Panc1 (cell line): ENCODE measurements at regions not wholly inside any gene's neighbourhood (a gene's known extent, or its start where the extent isn't known, plus 50 kb on each side); places are given as distances from the start of the nearest gene placed in this dataset.

Source experiments
- POLR2AphosphoS5 ChIP-seq: IDR thresholded peaks from 2 replicates; pipeline ENCODE4 v1.6.1; 2012; ENCODE audit warnings: mild to moderate bottlenecking, low read depth, low read length, moderate library complexity
- SIN3A ChIP-seq: IDR thresholded peaks from 2 replicates; pipeline ENCODE4 v1.6.1; 2012; ENCODE audit warnings: low read depth, mild to moderate bottlenecking, low read length, moderate library complexity, borderline replicate concordance; ENCODE audit not compliant: insufficient read depth
- TCF7L2 ChIP-seq: IDR thresholded peaks from 2 replicates; pipeline ENCODE4 v1.6.1; 2011; ENCODE audit warnings: mild to moderate bottlenecking, low read depth, low read length, inconsistent platforms
- TF ChIP-seq, protein P1 (sequence below): fragments of 450-650 bp; IDR thresholded peaks from 2 replicates; pipeline ENCODE4 v1.5.1; 2017; ENCODE audit warnings: mild to moderate bottlenecking
- TF ChIP-seq, protein P2 (sequence below), 2 experiments: IDR thresholded peaks; 2 replicates each; pipeline ENCODE4 v1.6.1; 2011 to 2012; ENCODE audit warnings: low read depth in 2 of 2, control low read depth in 1 of 2, low read length in 1 of 2, mild to moderate bottlenecking in 1 of 2, moderate library complexity in 1 of 2; ENCODE audit not compliant: insufficient read depth in 1 of 2

DNA sequence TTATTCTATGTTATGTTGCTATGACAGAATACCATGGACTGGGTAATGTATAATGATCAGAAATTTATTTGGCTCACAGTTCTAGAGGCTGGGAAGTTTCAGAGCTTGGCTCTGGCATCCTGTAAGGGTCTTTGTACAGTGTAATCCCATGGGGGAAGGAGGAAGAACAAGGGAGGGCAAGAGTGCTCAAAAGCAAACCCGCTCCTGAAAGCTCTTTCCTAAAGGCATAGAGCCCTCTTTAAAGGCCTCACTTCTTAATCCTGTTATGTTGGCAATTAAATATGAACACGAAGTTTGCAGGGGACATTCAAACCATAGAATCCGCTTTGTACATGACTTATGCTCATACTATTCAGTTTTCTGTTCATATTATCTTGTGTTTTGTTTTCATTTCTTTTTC is 191.3 kb upstream of the CTSO start:
- TF ChIP-seq SIN3A (no peak), POLR2AphosphoS5 (no peak), TCF7L2 (no peak)
- TF ChIP-seq, protein P1, sequence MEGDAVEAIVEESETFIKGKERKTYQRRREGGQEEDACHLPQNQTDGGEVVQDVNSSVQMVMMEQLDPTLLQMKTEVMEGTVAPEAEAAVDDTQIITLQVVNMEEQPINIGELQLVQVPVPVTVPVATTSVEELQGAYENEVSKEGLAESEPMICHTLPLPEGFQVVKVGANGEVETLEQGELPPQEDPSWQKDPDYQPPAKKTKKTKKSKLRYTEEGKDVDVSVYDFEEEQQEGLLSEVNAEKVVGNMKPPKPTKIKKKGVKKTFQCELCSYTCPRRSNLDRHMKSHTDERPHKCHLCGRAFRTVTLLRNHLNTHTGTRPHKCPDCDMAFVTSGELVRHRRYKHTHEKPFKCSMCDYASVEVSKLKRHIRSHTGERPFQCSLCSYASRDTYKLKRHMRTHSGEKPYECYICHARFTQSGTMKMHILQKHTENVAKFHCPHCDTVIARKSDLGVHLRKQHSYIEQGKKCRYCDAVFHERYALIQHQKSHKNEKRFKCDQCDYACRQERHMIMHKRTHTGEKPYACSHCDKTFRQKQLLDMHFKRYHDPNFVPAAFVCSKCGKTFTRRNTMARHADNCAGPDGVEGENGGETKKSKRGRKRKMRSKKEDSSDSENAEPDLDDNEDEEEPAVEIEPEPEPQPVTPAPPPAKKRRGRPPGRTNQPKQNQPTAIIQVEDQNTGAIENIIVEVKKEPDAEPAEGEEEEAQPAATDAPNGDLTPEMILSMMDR, result no peak
- TF ChIP-seq, protein P2, sequence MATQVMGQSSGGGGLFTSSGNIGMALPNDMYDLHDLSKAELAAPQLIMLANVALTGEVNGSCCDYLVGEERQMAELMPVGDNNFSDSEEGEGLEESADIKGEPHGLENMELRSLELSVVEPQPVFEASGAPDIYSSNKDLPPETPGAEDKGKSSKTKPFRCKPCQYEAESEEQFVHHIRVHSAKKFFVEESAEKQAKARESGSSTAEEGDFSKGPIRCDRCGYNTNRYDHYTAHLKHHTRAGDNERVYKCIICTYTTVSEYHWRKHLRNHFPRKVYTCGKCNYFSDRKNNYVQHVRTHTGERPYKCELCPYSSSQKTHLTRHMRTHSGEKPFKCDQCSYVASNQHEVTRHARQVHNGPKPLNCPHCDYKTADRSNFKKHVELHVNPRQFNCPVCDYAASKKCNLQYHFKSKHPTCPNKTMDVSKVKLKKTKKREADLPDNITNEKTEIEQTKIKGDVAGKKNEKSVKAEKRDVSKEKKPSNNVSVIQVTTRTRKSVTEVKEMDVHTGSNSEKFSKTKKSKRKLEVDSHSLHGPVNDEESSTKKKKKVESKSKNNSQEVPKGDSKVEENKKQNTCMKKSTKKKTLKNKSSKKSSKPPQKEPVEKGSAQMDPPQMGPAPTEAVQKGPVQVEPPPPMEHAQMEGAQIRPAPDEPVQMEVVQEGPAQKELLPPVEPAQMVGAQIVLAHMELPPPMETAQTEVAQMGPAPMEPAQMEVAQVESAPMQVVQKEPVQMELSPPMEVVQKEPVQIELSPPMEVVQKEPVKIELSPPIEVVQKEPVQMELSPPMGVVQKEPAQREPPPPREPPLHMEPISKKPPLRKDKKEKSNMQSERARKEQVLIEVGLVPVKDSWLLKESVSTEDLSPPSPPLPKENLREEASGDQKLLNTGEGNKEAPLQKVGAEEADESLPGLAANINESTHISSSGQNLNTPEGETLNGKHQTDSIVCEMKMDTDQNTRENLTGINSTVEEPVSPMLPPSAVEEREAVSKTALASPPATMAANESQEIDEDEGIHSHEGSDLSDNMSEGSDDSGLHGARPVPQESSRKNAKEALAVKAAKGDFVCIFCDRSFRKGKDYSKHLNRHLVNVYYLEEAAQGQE (IDR thresholded peaks at IDR 0.05; ENCODE audit: insufficient read depth in 1 of 2, low read depth in 2 of 2, low read length in 1 of 2), result no peak
